NCI-H2029 (cell line): ENCODE measurements at regions not wholly inside any gene's neighbourhood (a gene's known extent, or its start where the extent isn't known, plus 50 kb on each side); places are given as distances from the start of the nearest gene placed in this dataset.

ENCODE experiments used
- DNase-seq: peaks from one replicate; lab custom pipeline; 2025; lab: John Stamatoyannopoulos, UW

DNA sequence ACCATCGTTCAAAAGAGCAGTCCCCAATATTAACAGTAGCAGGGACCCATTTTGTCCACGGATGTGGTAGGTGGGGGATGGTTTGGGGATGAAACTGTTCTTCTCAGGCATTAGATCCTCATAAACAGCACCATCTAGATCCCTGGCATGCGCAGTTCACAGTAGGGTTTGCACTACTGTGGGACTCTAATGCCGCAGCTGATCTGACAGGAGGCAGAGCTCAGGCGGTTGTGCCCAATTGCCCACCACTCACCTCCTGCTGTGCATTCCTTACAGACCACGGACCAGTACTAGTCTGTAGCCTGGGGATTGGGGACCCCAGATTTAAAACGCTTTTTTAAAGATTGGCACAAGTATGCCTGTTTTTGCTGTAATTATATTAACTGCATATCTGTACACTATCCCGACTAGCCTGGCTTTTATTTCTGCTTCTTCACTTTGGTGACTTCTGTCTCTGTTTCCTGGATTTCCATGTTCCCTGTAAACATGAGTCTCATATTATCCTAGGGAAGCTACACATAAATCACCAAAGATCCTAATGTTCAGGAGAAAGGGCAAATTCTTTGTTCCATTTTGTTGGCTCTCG lies 163.3 kb upstream of the AKR1E2 start:
- no peak for DNase-seq

DNA sequence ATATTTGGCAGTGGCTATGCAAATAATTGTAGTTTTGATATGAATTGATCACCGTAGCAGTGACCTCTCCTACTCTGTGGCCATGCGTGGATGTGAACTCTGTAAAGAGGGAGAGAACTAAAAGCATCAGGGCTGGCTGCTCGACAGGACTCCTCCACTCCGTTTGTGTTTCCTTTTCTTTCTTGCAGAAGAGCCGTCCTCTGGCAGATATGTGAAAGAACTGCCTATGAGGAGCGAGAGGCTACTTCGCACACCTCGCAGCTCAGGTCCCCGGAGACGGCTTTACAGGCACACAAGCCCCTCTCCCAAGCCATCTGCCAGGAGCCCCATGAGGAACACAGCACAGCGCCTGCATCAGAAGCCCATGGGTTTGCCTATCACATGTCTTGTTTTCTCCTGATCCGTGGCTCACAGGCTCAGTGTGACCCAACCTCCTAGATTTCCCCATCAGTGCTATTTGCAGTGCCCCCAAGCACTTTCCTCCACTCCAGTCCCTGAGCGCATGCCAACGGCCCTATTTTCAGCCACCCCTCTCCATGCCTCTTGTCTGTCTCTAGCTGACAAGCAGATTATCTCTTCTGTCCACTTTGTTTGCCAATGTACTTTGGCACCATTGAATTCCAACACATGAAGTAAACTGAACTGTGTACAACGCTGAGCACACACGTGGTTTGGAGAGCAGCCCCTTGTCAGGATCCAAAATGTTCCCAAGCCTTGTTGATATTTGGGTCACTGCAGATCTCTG lies 164.3 kb upstream of the AKR1E2 start:
- no peak for DNase-seq

DNA sequence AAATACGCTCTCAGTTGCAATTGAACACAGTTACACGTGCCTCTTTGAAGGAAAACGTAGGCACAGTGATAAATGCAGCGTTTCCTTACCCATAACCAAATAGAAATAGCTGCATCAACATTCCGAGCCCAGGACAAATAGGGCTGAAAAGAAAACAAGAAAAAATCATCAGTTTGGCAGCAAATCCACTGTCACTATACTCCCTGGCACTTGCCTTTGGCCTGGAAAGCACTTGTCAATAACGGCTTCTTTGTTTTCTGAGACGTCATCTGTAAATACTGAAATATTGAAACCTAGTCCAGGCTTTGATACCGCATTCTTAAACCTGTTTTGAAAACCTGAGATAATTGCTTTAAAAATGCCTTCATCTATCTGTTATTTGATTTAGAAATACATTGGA lies 167.2 kb upstream of the AKR1E2 start:
- DNase-seq: no peak

DNA sequence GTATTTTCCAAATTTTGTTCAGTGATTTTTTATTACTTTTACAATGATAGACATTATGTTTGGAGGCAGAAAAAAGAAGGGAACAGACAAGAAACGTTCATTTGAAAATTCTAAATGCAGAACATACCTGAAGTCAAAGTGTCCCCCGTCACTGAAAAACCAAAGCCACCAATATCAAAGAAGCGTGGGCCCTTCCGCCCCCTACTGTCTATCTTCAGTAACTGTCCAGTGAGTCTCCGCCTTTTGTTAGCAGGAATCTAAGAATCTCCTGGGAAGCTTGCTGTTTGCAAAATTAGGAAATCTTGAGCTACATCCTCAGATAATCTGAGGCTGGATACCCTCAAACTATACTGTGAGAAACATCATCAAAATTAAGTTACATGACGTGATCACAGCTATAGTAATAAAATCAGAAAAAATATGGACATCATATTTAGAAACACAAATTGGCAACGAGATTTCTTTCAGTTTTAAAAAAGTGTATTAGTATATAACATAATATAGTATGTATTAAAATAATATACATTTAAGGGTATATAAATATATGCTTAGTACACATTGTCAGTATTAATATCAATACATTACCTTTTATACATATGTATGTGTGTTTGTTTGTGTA lies 169.3 kb upstream of the AKR1E2 start:
- peak; percentile 23 for DNase-seq

DNA sequence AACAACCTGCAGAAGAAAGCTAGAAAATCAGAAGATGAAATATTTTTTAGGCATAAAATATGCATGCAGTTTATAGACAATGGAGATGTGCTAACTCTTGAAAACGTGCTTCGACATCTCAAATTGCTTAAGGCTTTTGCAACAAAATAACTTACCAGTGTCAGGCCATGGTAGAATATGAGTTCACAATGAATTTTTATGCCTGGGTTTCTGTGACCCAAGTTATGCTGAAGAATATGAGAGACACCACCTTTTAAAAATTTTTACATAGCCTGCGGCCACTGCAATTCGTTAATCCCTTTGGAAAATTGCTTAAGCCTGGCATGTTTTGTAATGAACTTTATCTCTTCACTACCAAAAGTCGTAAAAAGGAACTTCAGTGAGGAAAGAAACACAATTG lies 170.1 kb upstream of the AKR1E2 start:
- no peak for DNase-seq

DNA sequence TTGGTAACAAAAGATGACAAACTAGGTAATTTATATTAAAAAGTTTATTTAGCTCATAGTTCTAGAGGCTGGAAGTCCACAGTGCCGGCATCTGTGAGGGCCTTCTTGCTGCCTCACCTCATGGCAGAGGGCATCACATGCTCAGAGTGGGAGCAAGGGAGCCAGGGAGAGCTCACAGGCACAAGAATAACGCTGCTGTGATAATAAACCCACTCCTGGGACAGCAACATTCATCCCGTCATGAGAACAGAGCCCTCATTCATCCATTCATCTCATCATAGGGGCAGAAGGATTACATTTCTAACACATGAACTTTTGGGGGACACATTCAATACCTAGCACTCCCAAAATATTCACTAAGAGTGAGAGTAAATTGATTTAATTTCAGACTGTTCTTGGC lies 170.6 kb upstream of the AKR1E2 start:
- no peak for DNase-seq

DNA sequence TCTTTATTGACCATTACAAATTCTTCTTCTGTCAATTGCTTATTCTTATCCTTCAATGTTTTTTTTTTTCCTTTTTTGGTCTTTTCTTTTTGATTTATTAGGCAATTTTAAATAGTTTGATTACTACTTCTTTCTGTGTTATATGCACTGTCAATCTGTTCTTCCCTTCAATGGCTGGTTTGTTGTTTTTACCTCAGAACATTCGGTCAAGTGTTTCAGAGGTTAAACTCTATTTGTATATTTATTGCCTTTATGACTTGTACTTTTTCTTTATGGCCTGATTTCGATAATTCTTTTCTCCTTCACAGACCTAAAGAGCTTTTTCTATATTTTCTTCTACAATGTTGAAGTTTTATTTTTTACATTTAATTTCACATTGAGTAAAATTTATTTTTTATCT lies 171.5 kb upstream of the AKR1E2 start:
- DNase-seq: no peak

DNA sequence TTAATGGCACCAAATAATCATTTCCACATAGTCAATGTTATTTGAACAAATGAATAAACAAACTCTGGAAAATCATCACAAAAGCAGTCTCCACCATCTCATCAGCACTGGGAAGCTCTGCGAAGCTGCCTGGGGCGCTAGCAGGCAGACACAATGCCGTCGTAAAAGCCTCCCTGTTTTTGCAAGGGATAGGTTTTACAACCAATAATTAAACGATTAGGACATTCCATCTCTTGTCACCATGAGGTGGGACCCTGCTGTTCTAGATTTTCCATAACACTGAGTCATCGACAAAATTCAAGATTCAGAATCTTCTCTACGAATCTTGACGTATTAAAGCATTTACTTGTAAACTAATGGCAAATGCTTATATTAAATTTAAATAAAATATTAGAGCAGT lies 172.8 kb upstream of the AKR1E2 start:
- no peak for DNase-seq

DNA sequence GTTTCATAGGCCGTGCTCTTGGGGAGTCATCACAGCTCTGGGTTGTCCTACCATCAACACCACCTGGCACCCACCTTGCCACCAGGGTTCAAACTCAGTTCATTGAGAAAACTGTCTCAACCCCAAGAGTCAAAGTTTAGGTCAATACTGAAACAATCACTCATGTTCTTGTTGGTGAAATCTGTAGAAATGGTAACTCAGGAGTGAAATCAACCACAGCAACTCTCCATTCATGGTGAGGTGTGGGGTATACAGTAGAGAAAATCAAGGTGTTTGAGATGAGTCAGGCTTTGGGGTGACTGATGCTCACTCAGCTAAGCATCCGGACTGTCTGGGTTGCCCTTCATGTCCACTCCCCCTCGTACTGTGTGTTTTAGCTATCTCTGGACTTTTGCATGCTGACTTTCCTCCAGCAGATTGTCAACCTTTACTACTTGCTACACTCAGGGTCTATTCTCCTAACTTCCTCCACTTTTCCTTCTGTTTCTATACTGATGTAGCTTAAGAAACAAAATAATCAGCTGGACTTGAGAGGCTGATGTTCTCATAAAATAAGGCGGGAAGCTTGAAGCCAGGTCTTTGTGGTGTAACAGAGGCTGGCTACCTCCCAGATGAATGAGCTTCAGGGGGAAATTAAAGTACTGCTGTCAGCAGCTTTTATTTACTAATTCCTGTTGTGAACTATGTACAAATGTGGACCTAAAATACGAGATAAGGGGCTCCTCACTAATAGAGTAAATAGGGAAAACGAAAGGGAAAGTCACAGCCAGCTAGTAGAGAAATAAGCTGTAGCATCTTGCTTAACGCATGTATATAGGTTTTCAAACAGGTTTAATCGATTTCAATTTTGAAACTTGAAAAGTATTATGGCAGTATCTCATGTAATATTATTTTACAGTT lies 173.6 kb upstream of the AKR1E2 start:
- DNase-seq: no peak

DNA sequence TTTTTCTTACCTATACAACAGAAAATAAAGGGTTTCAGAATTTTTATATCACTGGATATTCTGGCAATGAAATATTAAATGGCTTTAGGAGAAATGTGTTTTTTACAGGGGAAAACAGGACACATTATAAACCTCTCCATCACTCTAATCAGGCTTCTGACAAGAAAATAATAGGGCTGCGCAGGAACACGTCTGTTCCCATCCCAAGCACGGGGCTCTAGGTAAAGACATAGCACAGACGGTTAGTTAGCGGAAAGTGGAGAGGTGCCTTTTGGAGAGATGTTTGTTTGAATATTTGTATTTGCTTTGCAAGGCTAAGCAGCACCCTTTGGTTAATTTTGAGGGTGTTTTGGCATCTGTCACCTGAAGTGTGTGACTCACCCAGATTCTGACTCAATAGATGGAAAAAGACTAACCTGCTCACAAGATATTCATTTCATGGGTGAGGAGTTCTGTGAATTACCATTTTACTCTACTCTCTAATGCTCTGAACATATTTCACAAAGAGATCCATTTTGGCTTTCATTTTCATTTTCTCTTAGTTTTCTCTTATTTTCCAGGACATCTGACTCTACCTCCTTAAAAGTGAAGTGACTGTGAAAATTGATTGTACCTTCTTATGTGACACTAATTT lies 174.5 kb upstream of the AKR1E2 start:
- no peak for DNase-seq

DNA sequence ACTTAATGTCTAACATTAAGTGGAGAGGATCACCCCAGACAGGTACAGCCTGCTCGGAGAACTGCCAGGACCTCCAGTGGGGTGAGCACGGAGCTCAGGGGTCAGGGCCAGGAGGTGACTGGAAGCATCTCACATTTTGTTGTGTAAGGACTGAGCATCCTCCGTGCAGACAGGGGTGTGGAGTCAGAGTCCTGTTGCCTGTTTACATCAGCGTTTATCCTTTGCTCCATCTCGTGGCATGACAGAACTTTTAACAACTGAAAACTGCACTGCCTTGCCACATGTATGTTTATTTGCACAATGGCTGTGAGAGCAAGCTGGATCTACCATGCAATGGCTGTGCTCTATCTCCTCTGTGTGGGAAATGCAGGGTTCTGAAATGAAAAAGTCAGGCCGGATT lies 175.4 kb upstream of the AKR1E2 start:
- no peak for DNase-seq

DNA sequence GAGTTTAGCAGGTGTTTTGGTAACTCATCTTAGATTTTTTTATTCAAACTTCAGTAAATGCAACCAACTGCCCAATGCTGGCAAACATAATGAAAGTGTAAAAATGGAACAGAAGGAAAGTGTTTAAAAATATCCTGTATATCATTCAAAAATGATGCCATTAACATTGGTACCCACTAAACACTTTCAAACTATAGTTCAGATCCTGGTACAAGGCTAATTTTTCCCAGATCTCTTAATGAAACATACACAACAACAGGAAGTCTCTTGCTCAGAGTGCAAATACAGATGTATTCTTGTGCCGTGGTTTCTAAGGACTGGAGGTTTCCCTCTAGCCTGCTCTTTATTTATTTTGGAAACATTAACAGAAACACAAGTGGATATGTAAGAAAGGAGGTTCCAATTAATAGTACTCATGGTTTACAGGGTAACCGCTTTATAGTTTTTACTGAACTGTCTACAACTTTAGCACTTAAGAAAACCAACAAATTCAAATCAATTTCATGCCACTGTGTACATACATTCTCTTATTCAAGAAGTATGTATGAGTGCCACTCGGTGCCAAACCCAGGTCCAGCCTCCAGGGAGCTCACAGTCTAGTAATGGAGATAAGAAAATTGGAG lies 176.0 kb upstream of the AKR1E2 start:
- no peak for DNase-seq

DNA sequence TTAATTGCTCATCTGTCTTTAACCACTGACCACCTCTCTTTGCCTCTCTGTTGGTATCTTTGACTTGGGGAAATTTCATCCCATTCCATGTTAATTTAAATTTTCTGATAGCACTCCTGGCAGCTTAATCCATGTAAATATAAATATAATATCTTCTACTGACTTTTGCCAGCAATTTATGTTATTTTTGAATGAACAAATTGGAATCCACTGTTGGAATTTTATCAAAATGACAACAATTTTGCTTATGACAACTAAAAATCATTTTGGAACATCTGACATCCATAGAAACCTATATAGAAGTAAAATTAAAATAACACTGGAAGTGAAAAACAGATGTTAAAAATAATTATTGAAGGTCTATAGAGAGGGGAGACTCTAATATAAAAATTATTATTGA lies 176.5 kb upstream of the AKR1E2 start:
- DNase-seq: no peak

DNA sequence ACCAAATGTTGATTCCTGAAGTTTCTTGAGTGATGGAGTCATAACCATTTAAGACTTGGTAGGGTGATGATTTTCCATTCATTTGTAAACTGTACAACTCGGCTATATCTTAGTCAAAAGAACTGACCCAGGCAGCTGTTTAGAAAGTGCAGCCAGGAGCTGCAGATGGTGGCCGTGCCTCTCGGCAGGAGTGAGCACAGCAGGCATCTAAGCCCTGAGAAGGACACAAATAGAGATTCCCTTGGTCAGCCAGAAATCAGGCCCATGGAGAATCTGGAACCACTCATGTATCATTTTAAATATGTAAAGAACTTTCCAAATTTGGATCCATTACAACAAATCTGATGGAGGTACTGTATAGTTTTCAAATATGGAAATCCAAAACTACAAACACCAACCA lies 177.0 kb upstream of the AKR1E2 start:
- DNase-seq: no peak

DNA sequence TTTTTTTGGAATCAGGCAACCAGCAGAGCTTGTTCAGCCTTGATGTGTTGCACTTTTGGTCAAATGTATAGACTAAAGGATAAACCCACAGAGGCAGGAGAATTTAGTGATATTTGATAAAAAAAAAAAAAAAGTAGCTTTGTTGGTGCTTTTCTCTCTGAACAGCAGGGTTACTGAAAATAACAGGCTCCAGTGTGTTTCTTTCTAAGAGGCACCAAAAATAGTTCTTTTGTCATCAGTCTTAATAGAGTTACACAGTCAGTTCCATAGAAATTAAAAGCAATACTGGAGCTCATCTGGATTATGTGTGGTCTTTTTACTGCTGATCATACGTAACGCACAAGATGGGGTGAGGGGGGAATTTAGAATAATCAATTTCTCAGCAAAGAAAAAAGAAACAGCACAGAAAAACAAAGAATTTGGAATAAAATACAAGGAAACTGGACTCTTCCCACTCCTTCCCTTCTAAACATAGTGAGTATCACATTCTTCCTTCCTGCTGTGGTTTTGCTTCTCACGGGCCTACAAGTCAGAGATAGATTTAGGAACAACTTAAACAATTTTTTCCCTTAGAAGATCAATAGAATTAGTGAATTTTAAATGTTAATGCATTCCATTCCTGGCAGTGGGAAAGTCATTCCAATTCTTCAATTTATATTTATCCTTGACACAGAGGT lies 178.8 kb upstream of the AKR1E2 start:
- no peak for DNase-seq

DNA sequence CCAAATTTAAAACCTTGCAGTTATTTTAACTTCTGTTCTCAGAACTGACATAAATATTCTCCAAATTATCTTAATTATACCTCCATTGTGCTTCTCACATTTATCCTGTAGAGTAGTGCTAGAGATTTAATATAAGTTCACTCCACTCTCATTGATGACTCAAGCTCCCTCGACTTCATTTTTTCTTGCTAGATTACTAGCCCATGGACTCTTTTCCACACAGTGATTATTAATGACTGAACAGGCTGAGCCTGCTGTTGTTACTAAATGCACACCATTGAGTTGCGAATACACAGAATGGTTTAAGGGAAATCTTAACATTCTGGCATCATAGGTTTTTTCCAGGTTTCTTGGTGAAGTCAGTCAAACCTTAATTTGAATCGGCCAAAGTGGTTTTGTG lies 179.5 kb upstream of the AKR1E2 start:
- DNase-seq: no peak

DNA sequence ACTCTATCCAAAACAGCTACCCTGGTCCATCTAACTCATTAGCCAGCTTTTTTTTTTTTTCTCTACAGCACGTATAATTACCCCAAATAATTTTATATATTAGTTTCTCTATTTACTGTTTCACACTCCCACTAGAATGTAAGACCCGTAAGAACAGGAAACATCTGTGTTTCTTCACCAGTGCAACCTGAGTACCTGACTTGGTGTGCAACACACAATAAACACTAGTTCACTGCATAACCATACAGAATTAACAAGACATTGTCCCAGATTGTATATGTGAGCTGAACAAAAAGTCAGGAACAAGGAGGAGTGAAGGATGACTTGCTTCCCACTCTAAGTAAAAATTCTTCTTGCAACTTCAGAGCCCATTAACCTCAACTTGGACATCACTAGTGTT lies 180.2 kb upstream of the AKR1E2 start:
- no peak for DNase-seq

DNA sequence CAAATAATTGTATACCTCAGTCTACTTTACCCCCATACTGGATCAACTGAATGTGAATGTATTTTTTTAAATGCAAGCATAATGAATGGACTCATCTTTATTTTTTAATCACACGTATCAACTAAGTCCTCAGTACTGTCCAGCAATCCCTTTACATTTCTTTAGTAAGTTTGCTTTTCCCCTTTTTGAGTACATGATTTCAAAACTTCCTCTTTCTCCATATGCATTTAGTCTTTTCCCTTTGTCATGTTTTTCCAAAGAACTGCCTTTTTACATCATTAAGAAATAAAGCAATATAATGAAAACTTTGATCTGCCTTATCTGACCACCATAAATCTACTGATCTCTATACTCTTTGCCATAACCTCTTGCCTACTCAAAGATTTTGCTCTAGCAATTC lies 182.5 kb upstream of the AKR1E2 start:
- no peak for DNase-seq

DNA sequence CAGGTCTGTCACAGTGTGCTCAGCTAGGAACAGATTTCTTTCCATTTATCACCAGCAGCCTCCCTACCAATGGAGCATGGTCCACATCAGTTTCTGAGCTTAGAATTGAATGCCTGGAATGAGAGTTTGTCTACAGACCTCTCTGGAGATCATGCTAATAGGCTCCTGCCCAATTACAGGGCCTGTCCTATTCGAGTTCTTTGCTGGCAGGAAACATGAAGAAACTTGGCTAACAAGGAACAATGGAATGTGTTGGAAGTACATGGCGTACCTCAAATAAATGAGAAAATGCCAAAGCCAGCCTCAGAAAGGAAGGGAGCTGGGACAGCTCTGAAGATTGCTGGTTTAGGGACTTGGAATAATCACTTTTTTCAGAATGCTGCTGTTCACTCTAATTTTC lies 186.0 kb upstream of the AKR1E2 start:
- no peak for DNase-seq

DNA sequence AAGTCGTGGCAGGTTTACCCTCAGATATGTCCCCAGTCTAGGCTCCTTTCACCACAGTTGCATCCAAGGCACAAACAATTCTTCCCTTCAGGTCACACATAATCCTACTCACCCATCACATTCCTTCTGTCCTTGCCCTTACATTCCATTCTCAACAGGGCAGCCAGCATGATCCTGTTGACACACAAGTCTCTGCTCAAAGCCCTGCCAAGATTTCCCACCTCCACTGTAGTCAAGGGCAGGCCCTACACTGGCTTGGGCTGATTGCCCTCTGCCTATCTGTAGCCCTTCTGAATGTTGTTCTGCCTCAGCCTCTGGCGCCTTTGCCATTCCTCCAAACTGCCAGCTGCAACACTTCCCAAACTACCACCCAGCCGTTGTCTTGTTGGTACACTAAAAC lies 187.9 kb upstream of the AKR1E2 start:
- DNase-seq: no peak

DNA sequence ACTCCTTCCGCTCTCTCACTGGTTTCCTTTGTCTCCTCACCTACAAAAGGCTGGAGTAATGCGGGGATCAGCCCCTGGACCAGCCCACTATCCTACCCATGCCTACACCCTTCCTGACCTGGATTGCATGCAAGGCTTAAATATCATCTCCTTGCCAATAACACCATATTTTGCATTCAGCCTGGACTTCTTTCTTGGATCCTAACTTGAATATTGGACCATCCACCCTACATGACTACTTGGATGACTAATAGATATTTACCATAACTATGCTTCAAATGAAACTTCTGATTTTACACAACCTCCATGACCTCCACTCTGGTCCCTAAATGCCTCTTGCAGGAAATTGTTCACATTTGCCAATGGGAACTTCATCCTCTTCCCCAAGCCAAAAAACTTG lies 188.3 kb upstream of the AKR1E2 start:
- no peak for DNase-seq
